Endothelial cell of hepatic sinusoid (primary cell): ENCODE measurements at regions not wholly inside any gene's neighbourhood (a gene's known extent, or its start where the extent isn't known, plus 50 kb on each side); places are given as distances from the start of the nearest gene placed in this dataset.

ENCODE experiments used
- in situ Hi-C: cut with HindIII; loops from 2 replicates; pipeline ENCODE4 v1.10.0; 2017; ENCODE audit warnings: low sequenced_read_pairs

- in situ Hi-C loops: no loop called here
Observed at GRCh38 chr6:130494729-130495128, 128.9 kb downstream of the TMEM200A start.

- in situ Hi-C loops: no loop called here
Observed at GRCh38 chr6:130500693-130501092, 134.9 kb downstream of the TMEM200A start.

DNA sequence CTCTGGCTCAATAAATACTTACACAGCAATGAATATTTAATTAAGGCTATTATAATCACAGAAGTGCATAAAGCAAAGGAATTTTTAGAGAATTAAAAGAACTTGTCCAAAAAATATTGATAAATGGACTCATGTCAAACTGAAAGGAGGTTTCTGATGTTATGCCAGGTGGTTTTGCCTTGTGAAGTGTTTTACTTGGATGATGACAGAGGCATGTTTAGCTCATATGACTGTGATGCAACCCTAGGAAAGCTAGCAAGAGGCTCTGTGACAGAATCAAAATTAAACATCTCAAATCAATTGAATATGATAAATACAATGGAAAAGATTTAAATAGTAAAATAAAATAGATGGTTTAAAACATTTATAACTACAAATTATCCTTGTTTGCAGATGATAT lies 137.3 kb downstream of the TMEM200A start:
- in situ Hi-C loops: no loop called here

- in situ Hi-C loops: loop anchor here (5.0 kb wide), 1 partner anchor 34 kb away; no protein-coding TSS in a partner anchor
Observed at GRCh38 chr6:130505808-130506598, 140.2 kb downstream of the TMEM200A start.

GRCh38 chr6:130507005-130507665 lies 141.3 kb downstream of the TMEM200A start:
- in situ Hi-C loops: loop anchor here (5.0 kb wide), 1 partner anchor 35 kb away; no protein-coding TSS in a partner anchor

DNA sequence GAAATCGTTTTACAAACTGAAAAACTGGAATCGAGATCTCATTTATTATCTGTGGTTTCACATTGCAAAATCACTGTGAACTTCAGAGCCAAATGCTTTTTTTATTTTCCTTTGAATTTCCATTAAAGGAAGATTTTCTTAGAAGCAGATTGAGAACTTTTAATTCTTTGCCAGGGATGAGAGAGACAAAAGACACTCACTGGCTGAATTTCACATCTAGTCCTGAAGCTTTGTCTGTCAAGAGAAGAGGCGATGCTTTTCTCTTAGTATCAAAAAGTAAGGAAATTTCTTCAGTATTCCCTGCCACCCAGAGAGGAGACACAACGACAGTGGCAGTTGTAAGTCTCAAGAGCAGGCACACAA lies 141.8 kb downstream of the TMEM200A start:
- in situ Hi-C loops: loop anchor here (5.0 kb wide), 1 partner anchor 35 kb away; no protein-coding TSS in a partner anchor

- in situ Hi-C loops: no loop called here
Observed at GRCh38 chr6:130513770-130514169, 148.0 kb downstream of the TMEM200A start.

DNA sequence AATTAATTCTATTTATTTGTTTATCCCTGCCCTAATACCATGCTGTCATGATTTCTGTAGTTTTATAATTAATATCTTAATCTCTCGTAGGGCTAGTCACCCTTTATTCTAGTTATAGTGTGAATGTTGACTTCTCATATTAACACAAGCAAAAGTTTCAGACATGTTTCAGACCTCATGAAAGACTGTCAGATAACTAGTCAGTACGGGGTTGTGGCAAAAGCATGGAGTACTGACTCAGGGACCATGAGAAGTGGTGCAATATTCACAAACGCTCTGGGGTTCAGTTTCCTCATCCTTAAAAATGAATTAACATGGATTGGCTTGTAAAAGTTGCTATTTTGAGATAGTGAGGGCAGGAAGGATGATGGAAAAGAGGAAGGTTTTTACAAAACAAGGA lies 148.9 kb downstream of the TMEM200A start:
- in situ Hi-C loops: no loop called here

- in situ Hi-C loops: no loop called here
Observed at GRCh38 chr6:130515306-130515705, 149.5 kb downstream of the TMEM200A start.

- in situ Hi-C loops: no loop called here
Observed at GRCh38 chr6:130516604-130517003, 150.8 kb downstream of the TMEM200A start.

DNA sequence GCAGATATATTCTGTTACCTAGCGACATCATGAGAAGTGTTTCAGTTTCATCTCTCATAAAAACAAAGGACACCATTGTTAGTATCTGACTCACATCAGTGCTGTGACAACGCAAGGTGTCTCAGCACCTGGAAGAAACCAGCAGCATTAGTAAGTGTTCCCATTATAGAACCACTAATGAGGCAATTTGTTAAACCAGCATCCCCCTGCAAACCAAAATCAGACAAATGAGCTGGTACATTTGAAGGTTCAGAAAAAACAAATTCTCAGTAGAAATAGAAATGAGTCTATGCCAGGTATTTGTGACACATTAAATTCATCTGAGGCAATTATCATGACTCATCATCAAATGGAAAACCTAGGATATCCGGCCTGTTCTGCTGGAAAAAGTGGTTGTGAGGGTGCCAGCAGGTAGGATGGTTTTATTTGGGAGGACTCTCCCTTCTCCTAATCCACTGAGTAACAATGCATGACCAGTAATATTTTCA lies 151.7 kb downstream of the TMEM200A start:
- in situ Hi-C loops: no loop called here

- in situ Hi-C loops: no loop called here
Observed at GRCh38 chr6:130518588-130518987, 152.8 kb downstream of the TMEM200A start.

DNA sequence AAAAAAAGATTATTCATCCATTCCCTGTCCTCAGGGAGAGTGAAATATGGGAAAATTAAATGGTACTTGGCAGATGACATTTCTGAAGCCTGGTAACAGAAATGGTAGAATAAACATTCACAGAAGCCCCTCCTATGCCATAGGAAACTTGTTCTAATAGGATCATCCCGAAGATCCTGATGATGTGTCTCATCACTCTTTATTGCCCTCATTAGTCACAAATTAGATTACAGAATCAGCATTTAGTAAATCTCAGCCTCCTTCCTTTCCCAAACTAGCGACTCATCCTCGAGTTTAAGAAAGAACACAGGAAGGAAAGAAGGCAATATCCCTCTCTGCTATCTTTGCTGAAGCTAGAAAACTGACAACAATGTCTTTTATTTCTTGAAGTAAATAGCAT lies 154.4 kb downstream of the TMEM200A start:
- in situ Hi-C loops: no loop called here

GRCh38 chr6:130520801-130521200 lies 155.0 kb downstream of the TMEM200A start:
- in situ Hi-C loops: no loop called here

DNA sequence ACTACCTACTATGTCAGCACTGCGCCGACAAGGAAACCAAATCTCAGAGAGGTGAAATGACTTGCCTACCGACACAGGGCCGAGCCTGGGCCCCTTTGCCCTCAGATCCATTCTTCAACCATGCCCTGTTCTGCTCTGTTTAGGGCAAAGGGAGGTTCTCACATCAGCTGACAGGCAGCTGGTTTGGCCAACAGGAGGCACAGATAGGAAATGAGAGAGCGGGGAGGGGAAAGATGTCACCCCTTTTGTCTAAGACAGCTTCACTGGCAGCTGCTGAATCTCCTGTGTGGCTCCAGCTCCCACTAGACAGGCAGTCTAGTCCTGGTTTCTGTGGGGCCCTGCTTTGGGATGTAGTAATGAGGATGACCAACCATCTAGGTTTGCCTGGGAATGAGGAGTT lies 158.7 kb downstream of the TMEM200A start:
- in situ Hi-C loops: no loop called here

DNA sequence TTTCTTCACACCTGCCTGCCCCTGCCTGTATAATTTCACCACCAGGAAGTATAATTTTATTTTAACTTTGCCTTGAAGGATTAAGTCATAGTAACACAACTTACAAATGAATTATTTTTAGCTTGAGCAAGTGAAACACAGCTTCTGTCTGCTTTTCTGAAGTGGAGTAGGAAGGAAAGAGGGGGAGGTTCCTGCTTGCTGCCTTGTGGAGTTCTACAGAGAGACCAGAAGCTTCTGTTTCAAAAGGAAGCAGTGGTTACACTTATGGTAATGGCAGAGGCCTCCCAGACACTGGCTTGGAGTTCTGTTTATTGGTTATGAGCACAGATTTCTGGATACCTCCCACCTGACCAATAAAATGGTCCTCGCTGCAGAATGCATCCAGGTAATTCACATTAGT lies 159.6 kb downstream of the TMEM200A start:
- in situ Hi-C loops: no loop called here

- in situ Hi-C loops: no loop called here
Observed at GRCh38 chr6:130526466-130526865, 160.6 kb downstream of the TMEM200A start.

DNA sequence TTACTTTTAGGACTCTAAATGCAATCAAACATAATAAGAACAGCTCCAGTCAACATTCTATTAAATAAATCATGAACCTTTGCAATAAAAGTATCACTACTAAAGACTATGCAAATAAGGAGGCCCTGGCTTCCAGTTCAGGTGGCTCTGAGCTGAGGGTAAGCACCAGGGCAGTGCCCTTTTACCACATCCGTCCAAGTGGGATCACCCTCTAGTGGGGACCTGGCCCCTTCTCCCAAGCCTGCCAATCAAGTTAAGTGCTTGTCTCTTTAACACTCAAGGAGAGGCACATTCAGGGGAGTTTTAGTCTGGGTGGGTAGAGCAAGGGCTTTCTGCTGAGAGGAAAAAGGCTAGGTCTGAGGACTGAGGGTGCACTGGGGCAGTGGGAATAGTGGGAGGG lies 161.4 kb downstream of the TMEM200A start:
- in situ Hi-C loops: no loop called here

DNA sequence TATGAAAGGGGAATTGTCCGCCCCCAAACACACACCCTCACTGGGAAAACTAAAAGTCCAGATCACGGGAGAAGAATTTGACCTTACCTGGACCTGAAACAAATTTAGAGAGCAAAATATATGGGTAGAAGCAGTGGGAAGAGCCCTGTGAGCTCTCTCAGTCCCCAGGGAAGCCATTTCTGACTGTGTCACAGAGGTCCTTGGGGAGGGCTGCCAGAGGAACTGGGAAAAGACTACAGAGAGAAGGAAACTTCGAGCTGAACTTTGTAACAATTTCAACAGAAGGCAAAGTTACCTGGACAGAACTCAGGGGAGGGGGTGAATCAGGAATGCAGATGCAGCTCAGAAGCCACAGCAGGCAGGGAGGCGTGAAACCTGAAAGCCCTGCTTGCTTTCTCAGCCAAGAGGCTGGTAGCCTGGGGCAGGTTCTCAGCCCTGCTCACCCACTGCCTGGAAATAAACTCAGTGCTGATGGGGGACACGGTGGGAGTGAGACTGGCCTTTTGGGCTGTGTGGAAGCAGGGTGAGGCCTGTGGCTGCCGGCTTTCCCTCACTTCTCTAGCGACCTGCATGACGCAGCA lies 163.8 kb downstream of the TMEM200A start:
- in situ Hi-C loops: no loop called here

GRCh38 chr6:130534627-130535026 lies 168.8 kb downstream of the TMEM200A start:
- in situ Hi-C loops: no loop called here

DNA sequence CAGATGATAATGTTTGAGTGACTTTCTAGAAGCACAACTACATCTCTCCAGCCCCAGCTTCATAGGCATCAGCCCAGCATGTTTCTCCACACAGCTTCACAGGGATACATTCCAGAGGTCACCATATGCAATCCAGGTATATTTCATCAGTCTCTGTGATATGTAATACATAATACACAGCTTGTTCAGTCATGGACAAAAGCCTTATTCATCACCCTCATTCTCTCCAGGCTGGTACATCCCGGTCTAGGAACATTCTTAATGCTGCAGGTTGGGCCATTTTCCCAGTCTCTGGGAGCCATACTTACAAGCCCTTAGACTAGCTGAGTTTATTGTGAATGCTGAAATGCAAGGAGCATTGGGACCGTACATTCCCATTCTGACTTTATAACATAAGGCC lies 169.4 kb downstream of the TMEM200A start:
- in situ Hi-C loops: no loop called here

DNA sequence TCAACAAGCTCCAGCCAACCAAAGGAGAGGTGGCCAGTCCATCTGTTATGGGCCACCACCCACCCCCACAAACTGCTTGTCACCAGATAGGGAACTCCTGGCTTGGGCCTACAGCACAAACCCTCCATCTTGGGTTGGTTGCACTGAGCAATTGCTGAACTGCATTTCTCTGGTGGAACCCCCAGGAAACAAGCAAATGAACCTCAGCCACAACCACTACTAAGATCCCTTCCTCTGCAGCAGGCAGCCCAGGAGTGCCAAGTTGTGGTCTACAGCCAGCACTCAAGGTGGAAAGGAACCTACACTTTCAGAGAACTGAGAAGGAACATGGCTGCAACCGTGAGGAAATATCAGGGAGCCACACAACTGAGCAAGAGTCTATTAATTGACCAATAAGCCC lies 171.6 kb downstream of the TMEM200A start:
- in situ Hi-C loops: no loop called here
